HL-60 (cell line): ENCODE measurements at regions not wholly inside any gene's neighbourhood (a gene's known extent, or its start where the extent isn't known, plus 50 kb on each side); places are given as distances from the start of the nearest gene placed in this dataset.

Experiments
- DNase-seq, 2 experiments: peaks; one replicate each; pipeline ENCODE4 v3.0.0-alpha.2; 2010 to 2020; ENCODE audit warnings: low read depth in 1 of 2, low spot score in 1 of 2
- H3K27ac ChIP-seq: fragments of 250-450 bp; sonication (Bioruptor Pico); replicated peaks from 2 replicates; pipeline ENCODE4 v1.5.1; 2020; ENCODE audit warnings: mild to moderate bottlenecking, moderate library complexity
- H3K27me3 ChIP-seq: fragments of 250-450 bp; sonication (Bioruptor Pico); 2 replicates; pipeline ENCODE4 v1.5.1; 2021; ENCODE audit warnings: mild to moderate bottlenecking, moderate library complexity; ENCODE audit not compliant: insufficient read depth, poor library complexity, severe bottlenecking
- H3K4me3 ChIP-seq: replicated peaks from 2 replicates; pipeline ENCODE4 v1.5.1; 2011; ENCODE audit warnings: mild to moderate bottlenecking, control low read depth, low read length; ENCODE audit not compliant: insufficient read depth
- CTCF ChIP-seq: IDR thresholded peaks from one replicate; pipeline ENCODE4 v1.5.1; 2011; ENCODE audit warnings: low read length, control low read depth, inconsistent platforms; ENCODE audit not compliant: insufficient read depth
- GABPA ChIP-seq: IDR thresholded peaks from 2 replicates; pipeline ENCODE4 v1.6.1; 2012; ENCODE audit warnings: low read depth
- POLR2AphosphoS5 ChIP-seq: IDR thresholded peaks from 2 replicates; pipeline ENCODE4 v1.6.1; 2012; ENCODE audit warnings: low read depth
- REST ChIP-seq: IDR thresholded peaks from 2 replicates; pipeline ENCODE4 v1.6.1; 2012; ENCODE audit warnings: low read depth; ENCODE audit not compliant: insufficient replicate concordance
- SPI1 ChIP-seq: IDR thresholded peaks from 2 replicates; pipeline ENCODE4 v1.6.1; 2012; ENCODE audit warnings: low read depth, mild to moderate bottlenecking, borderline replicate concordance

- Histone ChIP-seq H3K27ac (no peak overlapping the region), H3K27me3 (no peaks in the 10 kb centered on the region), H3K4me3 (no peak overlapping the region)
- DNase-seq, result no peak
- TF ChIP-seq REST, result no peak
- no peak for TF ChIP-seq GABPA
- no peak for TF ChIP-seq SPI1
- TF ChIP-seq POLR2AphosphoS5, result no peak
- no peak for TF ChIP-seq CTCF
Observed at GRCh38 chrX:43500246-43500645, 155.9 kb upstream of the MAOA start.

- TF ChIP-seq GABPA, result no peak
- TF ChIP-seq CTCF, result no peak
- no peak for TF ChIP-seq POLR2AphosphoS5
- no peak for TF ChIP-seq REST
- TF ChIP-seq SPI1, result no peak
- Histone ChIP-seq H3K4me3 (no peak overlapping the region), H3K27ac (no peak overlapping the region), H3K27me3 (no peaks in the 10 kb centered on the region)
- DNase-seq, result no peak
Observed at GRCh38 chrX:43500996-43501694, 155.0 kb upstream of the MAOA start.

GRCh38 chrX:43504394-43504793 lies 151.7 kb upstream of the MAOA start:
- no peak for TF ChIP-seq POLR2AphosphoS5
- TF ChIP-seq CTCF, result no peak
- no peak for TF ChIP-seq SPI1
- TF ChIP-seq GABPA, result no peak
- Histone ChIP-seq H3K4me3 (no peak overlapping the region), H3K27ac (no peak overlapping the region), H3K27me3 (no peaks in the 10 kb centered on the region)
- DNase-seq, result no peak

GRCh38 chrX:43505769-43506168 lies 150.3 kb upstream of the MAOA start:
- TF ChIP-seq CTCF (no peak), REST (no peak), GABPA (no peak), POLR2AphosphoS5 (no peak), SPI1 (no peak)
- H3K4me3 ChIP-seq, result no peak overlapping the region

More at GRCh38 chrX:43505769-43506168, 150.3 kb upstream of the MAOA start:
- no peaks in the 10 kb centered on the region for H3K27me3 ChIP-seq
- DNase-seq, result no peak
- no peak overlapping the region for H3K27ac ChIP-seq
